Memory B cell (primary cell): ENCODE measurements at regions not wholly inside any gene's neighbourhood (a gene's known extent, or its start where the extent isn't known, plus 50 kb on each side); places are given as distances from the start of the nearest gene placed in this dataset.
"Not testable (repeated sequence)": the region's sequence is repeated elsewhere in the genome, so short reads cannot be mapped to it uniquely, and the experiment has no call there.

Experiments
- ATAC-seq: fragments of 150-1000 bp; cut with Tn5 transposase; 2 replicates; pipeline ENCODE4 v1.10.0; 2021; ENCODE audit warnings: low read depth, mild to moderate bottlenecking, moderate library complexity
- DNase-seq, 2 donors: peaks; one replicate each; pipeline ENCODE4 v3.0.0; 2022; ENCODE audit warnings: low spot score in 2 of 2
- H3K27ac Mint-ChIP-seq: one replicate; pipeline ENCODE4 v1.8.0; 2022; ENCODE audit warnings: mild to moderate bottlenecking, moderate library complexity, mixed read lengths
- H3K27me3 Mint-ChIP-seq: one replicate; pipeline ENCODE4 v1.8.0; 2022; ENCODE audit warnings: mixed read lengths
- H3K36me3 Mint-ChIP-seq: one replicate; pipeline ENCODE4 v1.8.0; 2022; ENCODE audit warnings: mild to moderate bottlenecking, mixed read lengths
- H3K4me1 Mint-ChIP-seq: one replicate; pipeline ENCODE4 v1.8.0; 2022; ENCODE audit warnings: mixed read lengths
- H3K4me3 Mint-ChIP-seq: one replicate; pipeline ENCODE4 v1.8.0; 2022; ENCODE audit warnings: mild to moderate bottlenecking, moderate library complexity, mixed read lengths
- H3K9me3 Mint-ChIP-seq: one replicate; pipeline ENCODE4 v1.8.0; 2022; ENCODE audit warnings: mixed read lengths

DNA sequence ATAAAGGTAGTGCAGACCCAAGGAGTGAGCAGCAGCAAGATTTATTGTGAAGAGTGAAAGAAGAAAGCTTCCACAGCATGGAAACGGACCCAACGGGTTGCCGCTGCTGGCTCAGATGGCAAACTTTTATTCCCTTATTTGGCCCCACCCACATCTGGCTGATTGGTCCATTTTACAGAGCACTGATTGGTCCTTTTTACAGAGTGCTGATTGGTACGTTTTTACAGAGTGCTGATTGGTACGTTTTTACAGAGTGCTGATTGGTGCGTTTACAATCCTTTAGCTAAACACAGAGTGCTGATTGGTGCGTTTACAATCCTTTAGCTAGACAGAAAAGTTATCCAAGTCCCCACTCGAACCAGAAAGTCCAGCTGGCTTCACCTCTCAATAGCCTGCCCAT is 72.9 kb upstream of the RGPD4 start:
- not testable (repeated sequence) for H3K27ac Mint-ChIP-seq, DNase-seq, H3K9me3 Mint-ChIP-seq, H3K4me1 Mint-ChIP-seq, H3K36me3 Mint-ChIP-seq, ATAC-seq, H3K4me3 Mint-ChIP-seq, H3K27me3 Mint-ChIP-seq

DNA sequence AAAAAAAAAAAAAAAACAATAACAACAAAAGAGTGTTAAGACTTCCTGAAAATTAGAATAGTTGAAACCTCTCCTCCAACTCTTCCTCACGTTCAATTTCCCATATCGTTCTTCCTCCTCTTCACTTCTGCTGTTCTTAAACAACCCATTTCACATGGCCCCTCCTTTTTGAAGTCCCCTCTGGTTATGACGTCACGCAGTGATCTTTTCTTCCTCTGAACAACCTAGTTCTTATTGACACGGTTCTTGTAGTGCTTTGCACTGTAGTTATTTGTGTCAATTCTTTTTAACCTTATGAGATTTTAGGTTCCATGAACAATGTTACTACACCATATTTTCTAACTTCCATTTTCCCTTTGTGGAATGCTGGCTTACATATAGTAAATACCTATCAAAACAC is 69.5 kb upstream of the RGPD4 start:
- no peak overlapping the region for H3K4me3 Mint-ChIP-seq
- ATAC-seq: no peak
- no peaks in the 10 kb centered on the region for H3K36me3 Mint-ChIP-seq
- no peak overlapping the region for H3K27ac Mint-ChIP-seq
- no peak for DNase-seq
- no peaks in the 10 kb centered on the region for H3K4me1 Mint-ChIP-seq
- H3K27me3 Mint-ChIP-seq: no peaks in the 10 kb centered on the region
- peaks cover 6% of the 10 kb centered on the region for H3K9me3 Mint-ChIP-seq

DNA sequence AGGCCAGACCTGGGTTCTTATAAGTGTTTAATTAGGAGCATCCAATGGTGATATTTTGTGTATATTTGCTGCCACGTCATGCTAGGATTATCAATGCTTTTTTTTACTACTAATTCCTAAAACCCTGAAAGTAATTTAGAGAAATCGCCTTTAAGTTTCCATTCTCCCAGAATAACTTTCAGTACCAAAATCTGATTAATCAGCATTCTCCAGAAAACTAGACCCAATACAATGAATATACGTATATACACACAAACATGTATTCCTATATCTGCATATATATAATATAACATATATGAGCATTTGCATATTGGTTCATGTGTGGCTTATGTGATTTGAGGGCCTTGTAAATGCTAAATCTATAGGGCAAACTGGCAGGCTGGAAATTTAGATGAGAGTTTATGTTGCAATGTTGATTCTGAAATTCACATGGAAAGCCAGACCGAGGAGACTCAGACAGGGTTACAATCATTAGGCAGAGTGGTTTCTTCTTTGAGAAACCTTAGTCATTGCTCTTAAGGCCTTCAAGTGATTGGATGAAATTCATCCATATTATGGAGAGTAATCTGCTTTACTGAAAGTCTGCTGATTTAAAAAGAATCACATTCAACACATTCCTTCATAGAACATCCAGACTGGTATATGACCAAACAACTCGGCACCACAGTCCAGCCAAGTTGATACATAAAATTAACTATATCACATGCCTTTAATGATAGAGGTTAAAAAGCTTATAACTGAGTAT is 65.9 kb upstream of the RGPD4 start:
- H3K36me3 Mint-ChIP-seq: no peaks in the 10 kb centered on the region
- peaks cover 7% of the 10 kb centered on the region for H3K9me3 Mint-ChIP-seq
- no peak overlapping the region for H3K4me3 Mint-ChIP-seq
- no peak overlapping the region for H3K27ac Mint-ChIP-seq
- ATAC-seq (no peak), DNase-seq (no peak)
- no peaks in the 10 kb centered on the region for H3K27me3 Mint-ChIP-seq
- no peaks in the 10 kb centered on the region for H3K4me1 Mint-ChIP-seq

DNA sequence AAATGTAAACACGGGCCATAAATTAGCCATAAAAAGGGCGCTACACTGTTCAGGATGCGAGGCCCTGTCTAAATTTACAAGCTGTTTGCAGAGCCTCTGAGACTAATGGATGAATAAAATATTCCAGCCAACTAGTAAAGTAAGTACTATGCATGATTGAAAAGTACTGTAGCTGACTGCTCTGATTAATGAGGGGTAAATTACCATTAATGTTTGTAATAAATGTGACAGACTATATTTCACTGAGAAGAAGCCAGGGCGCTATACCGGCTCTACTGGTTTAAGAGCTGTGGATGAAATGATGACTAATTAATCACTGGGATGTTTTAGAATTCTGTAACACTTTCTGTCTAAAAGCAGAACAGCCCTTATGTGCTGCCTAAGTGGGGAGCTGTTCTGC is 54.3 kb upstream of the RGPD4 start:
- Mint-ChIP-seq H3K4me1 (no peaks in the 10 kb centered on the region), H3K36me3 (no peaks in the 10 kb centered on the region), H3K9me3 (peaks cover 2% of the 10 kb centered on the region), H3K4me3 (no peak overlapping the region), H3K27me3 (peaks cover 4% of the 10 kb centered on the region), H3K27ac (no peak overlapping the region)
- ATAC-seq (no peak), DNase-seq (no peak)

DNA sequence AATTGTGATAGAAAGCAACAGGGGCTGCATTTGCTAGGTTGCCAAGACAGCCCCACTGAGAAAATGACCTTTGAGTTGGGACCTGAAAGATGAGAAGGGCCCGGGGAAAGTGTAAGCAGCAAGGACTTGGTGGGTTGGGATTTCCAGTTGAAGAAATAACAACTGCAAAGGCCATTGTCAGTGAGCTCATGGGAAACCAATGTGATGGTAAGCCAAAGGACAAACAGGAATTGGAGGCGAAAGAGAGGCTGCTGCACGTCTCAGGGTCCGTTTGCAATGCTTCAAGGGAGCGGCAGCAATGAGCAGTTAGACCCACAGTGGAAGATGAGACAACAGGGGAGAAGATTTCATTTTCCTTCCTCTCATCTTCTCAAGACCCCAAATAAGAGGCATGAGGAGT is 51.5 kb upstream of the RGPD4 start:
- Mint-ChIP-seq H3K36me3 (no peaks in the 10 kb centered on the region), H3K27me3 (peaks cover 4% of the 10 kb centered on the region), H3K4me1 (no peaks in the 10 kb centered on the region), H3K9me3 (no peaks in the 10 kb centered on the region), H3K27ac (no peak overlapping the region), H3K4me3 (no peak overlapping the region)
- DNase-seq: no peak
- no peak for ATAC-seq

DNA sequence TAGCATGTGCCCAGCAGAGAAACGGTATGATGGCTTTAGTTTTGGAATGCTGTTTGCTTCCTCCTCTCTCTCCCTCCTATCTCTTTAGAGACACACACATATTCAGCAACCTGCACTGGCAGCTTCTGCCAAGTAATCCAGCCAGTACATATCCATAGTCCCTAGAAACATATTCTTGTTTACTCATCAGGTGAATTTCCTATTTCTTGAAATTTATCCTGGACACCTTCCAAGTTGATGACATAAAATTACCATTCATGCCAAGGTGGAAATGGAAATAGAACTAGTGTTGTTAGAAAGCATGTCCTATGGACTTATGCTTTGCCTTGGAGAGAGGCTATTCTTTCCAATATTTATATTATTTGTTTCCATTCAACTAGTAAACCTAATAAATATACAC is 50.9 kb upstream of the RGPD4 start:
- H3K9me3 Mint-ChIP-seq: no peaks in the 10 kb centered on the region
- H3K36me3 Mint-ChIP-seq: no peaks in the 10 kb centered on the region
- no peaks in the 10 kb centered on the region for H3K4me1 Mint-ChIP-seq
- no peak for DNase-seq
- peaks cover 4% of the 10 kb centered on the region for H3K27me3 Mint-ChIP-seq
- no peak for ATAC-seq
- H3K4me3 Mint-ChIP-seq: no peak overlapping the region
- no peak overlapping the region for H3K27ac Mint-ChIP-seq

DNA sequence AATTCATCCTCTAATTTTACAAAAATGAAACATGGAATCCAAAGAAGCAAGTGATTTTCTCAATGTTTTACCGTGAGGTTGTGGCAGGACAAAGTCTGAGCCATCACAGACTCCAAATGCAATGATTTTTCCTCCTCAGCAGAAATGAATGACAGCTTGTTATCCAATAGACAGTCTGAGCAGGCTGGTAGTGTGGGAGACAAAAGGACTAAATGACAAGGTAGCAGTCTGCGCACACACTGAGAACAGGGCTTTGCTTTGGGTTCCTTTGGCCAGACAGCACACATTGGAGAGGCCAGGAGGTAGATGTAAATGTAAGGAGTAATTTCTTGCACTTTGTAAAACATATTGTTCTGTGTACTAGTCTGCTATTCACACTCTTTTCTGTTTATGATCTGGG is 50.3 kb upstream of the RGPD4 start:
- no peaks in the 10 kb centered on the region for H3K9me3 Mint-ChIP-seq
- no peak overlapping the region for H3K27ac Mint-ChIP-seq
- ATAC-seq (no peak), DNase-seq (no peak)
- peaks cover 4% of the 10 kb centered on the region for H3K27me3 Mint-ChIP-seq
- no peaks in the 10 kb centered on the region for H3K36me3 Mint-ChIP-seq
- H3K4me1 Mint-ChIP-seq: no peaks in the 10 kb centered on the region
- no peak overlapping the region for H3K4me3 Mint-ChIP-seq
